ENCODE measurements at regions not wholly inside any gene's neighbourhood (a gene's known extent, or its start where the extent isn't known, plus 50 kb on each side); places are given as distances from the start of the nearest gene placed in this dataset.

GRCh38 chr3:8198605-8199004 is 303.0 kb upstream of the LMCD1 start:
- no peak for TF ChIP-seq CTCF (conservative IDR thresholded peaks at IDR 0.05; ENCODE audit: low read depth, low read length)
- no peak overlapping the region for H3K4me3 ChIP-seq (ENCODE audit: low read length)
- DNase-seq (ENCODE audit: low read depth), result no peak

- H3K4me3 ChIP-seq (ENCODE audit: low read length), result no peak overlapping the region
- DNase-seq (ENCODE audit: low read depth), result no peak
- no peak for TF ChIP-seq CTCF (conservative IDR thresholded peaks at IDR 0.05; ENCODE audit: low read depth, low read length)
These were observed 300.6 kb upstream of the LMCD1 start for GRCh38 chr3:8200996-8201395.

- DNase-seq (ENCODE audit: low read depth), result peak; percentile 42
- no peak overlapping the region for H3K4me3 ChIP-seq (ENCODE audit: low read length)
- no peak for TF ChIP-seq CTCF (conservative IDR thresholded peaks at IDR 0.05; ENCODE audit: low read depth, low read length)
These were observed 299.7 kb upstream of the LMCD1 start for GRCh38 chr3:8201886-8202285.

GRCh38 chr3:8204331-8204730 is 297.3 kb upstream of the LMCD1 start:
- DNase-seq (ENCODE audit: low read depth), result no peak
- H3K4me3 ChIP-seq (ENCODE audit: low read length), result no peak overlapping the region
- TF ChIP-seq CTCF (conservative IDR thresholded peaks at IDR 0.05; ENCODE audit: low read depth, low read length), result no peak

- peak; percentile 56 for DNase-seq (ENCODE audit: low read depth)
- TF ChIP-seq CTCF (conservative IDR thresholded peaks at IDR 0.05; ENCODE audit: low read depth, low read length), result no peak
- no peak overlapping the region for H3K4me3 ChIP-seq (ENCODE audit: low read length)
These were observed 296.6 kb upstream of the LMCD1 start for GRCh38 chr3:8204853-8205650.

GRCh38 chr3:8205881-8206280 is 295.7 kb upstream of the LMCD1 start:
- no peak for DNase-seq (ENCODE audit: low read depth)
- no peak for TF ChIP-seq CTCF (conservative IDR thresholded peaks at IDR 0.05; ENCODE audit: low read depth, low read length)
- H3K4me3 ChIP-seq (ENCODE audit: low read length), result no peak overlapping the region

- TF ChIP-seq CTCF (conservative IDR thresholded peaks at IDR 0.05; ENCODE audit: low read depth, low read length), result no peak
- no peak for DNase-seq (ENCODE audit: low read depth)
- no peak overlapping the region for H3K4me3 ChIP-seq (ENCODE audit: low read length)
These were observed 294.5 kb upstream of the LMCD1 start for GRCh38 chr3:8206971-8207617.

Data from retinal pigment epithelial cell (primary cell).